Nephron (organoid): ENCODE measurements at regions not wholly inside any gene's neighbourhood (a gene's known extent, or its start where the extent isn't known, plus 50 kb on each side); places are given as distances from the start of the nearest gene placed in this dataset.

Experiments
- H3K27ac Mint-ChIP-seq, 3 experiments: 2 replicates each; pipeline ENCODE4 v1.8.0; 2020; ENCODE audit warnings: mixed read lengths in 3 of 3, mild to moderate bottlenecking in 2 of 3, moderate library complexity in 1 of 3
- H3K27me3 Mint-ChIP-seq: 2 replicates; pipeline ENCODE4 v1.8.0; 2021; ENCODE audit warnings: low read depth, mild to moderate bottlenecking, moderate library complexity, mixed read lengths
- H3K36me3 Mint-ChIP-seq: 2 replicates; pipeline ENCODE4 v1.8.0; 2020; ENCODE audit warnings: low read depth, mixed read lengths
- H3K4me1 Mint-ChIP-seq: 2 replicates; pipeline ENCODE4 v1.8.0; 2020; ENCODE audit warnings: mixed read lengths
- H3K4me3 Mint-ChIP-seq, 3 experiments: 2 replicates each; pipeline ENCODE4 v1.8.0; 2020; ENCODE audit warnings: mild to moderate bottlenecking in 3 of 3, mixed read lengths in 3 of 3, moderate library complexity in 2 of 3
- H3K9me3 Mint-ChIP-seq: 2 replicates; pipeline ENCODE4 v1.8.0; 2020; ENCODE audit warnings: mixed read lengths
- TF ChIP-seq, protein P1 (sequence below), 3 experiments: fragments of 200-600 bp; sonication (generic); IDR thresholded peaks; one replicate each; pipeline ENCODE4 v1.5.0; 2021; ENCODE audit warnings: antibody characterized with exemption in 3 of 3; ENCODE audit not compliant: unreplicated experiment in 3 of 3

DNA sequence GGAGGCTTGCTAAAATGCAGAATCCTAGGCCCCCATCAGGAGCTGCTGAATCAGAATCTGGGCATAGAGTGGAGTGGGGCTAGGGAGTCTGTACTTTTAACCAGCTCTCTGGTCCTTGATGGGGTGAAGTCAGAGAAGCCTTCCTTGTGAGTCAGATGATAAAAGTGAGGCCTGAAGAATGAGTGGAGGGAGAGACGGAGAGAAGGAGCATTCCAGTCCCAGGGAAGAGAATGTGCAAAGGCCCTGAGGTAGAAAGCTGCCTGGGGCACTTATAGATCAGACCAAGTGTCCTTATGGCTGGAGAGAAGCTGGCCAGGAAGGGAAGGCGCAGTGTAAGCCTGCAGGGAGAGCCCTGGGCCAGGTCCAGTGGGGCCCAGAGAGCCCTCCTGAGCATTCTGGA is 235.1 kb upstream of the NLRP1 start:
- peaks cover 34% of the 10 kb centered on the region for H3K4me1 Mint-ChIP-seq
- H3K27ac Mint-ChIP-seq = no peak overlapping the region
- TF ChIP-seq, protein P1, sequence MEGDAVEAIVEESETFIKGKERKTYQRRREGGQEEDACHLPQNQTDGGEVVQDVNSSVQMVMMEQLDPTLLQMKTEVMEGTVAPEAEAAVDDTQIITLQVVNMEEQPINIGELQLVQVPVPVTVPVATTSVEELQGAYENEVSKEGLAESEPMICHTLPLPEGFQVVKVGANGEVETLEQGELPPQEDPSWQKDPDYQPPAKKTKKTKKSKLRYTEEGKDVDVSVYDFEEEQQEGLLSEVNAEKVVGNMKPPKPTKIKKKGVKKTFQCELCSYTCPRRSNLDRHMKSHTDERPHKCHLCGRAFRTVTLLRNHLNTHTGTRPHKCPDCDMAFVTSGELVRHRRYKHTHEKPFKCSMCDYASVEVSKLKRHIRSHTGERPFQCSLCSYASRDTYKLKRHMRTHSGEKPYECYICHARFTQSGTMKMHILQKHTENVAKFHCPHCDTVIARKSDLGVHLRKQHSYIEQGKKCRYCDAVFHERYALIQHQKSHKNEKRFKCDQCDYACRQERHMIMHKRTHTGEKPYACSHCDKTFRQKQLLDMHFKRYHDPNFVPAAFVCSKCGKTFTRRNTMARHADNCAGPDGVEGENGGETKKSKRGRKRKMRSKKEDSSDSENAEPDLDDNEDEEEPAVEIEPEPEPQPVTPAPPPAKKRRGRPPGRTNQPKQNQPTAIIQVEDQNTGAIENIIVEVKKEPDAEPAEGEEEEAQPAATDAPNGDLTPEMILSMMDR (IDR thresholded peaks at IDR 0.05; ENCODE audit: unreplicated experiment in 3 of 3) = no peak
- H3K27me3 Mint-ChIP-seq = peaks cover 12% of the 10 kb centered on the region
- no peaks in the 10 kb centered on the region for H3K36me3 Mint-ChIP-seq
- H3K9me3 Mint-ChIP-seq = no peaks in the 10 kb centered on the region
- no peak overlapping the region for H3K4me3 Mint-ChIP-seq

DNA sequence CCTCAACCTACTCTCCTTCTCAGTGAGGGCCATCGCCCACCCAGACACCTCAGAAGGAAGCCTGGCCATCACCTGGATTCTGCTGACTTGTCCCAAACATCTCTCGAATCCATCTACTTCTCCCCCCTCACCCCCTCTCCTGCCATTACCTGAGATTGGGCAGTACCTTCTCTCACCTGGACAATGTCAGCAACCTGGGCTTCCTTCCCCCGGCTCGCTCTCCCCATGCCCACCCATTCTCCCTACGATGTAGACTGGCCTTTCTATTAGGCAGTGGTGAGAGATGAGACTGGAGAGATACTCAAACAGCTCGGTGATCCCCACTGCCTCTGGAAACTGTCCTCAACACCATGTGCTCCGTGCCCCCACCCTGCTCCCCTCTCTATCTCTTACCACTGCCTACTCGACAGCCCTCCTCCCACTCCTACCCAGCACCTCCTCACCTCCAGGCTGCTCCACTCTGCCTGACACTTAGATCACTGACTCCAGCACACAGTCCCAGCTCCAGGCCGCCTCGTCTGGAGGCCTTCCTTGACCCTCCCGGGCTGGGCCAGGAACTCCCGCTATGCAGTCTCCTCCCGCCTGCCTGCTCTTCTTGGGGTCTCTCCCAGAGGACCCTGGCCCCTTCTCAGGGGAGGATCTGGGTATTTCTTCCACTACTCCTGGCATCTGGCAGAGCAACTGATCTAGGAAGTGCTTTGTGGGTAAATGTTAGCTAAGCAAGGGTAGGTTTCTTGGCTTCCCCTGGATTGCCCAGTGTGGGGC is 235.8 kb upstream of the NLRP1 start:
- H3K27me3 Mint-ChIP-seq = peaks cover 12% of the 10 kb centered on the region
- H3K4me1 Mint-ChIP-seq = peaks cover 30% of the 10 kb centered on the region
- peak overlapping the region in 1 of 3 experiments; percentile 3 for H3K4me3 Mint-ChIP-seq
- TF ChIP-seq, protein P1 (IDR thresholded peaks at IDR 0.05; ENCODE audit: unreplicated experiment in 3 of 3) = no peak
- no peaks in the 10 kb centered on the region for H3K9me3 Mint-ChIP-seq
- H3K36me3 Mint-ChIP-seq = no peaks in the 10 kb centered on the region
- peak overlapping the region in 2 of 3 experiments; percentile 20 to 68 for H3K27ac Mint-ChIP-seq

DNA sequence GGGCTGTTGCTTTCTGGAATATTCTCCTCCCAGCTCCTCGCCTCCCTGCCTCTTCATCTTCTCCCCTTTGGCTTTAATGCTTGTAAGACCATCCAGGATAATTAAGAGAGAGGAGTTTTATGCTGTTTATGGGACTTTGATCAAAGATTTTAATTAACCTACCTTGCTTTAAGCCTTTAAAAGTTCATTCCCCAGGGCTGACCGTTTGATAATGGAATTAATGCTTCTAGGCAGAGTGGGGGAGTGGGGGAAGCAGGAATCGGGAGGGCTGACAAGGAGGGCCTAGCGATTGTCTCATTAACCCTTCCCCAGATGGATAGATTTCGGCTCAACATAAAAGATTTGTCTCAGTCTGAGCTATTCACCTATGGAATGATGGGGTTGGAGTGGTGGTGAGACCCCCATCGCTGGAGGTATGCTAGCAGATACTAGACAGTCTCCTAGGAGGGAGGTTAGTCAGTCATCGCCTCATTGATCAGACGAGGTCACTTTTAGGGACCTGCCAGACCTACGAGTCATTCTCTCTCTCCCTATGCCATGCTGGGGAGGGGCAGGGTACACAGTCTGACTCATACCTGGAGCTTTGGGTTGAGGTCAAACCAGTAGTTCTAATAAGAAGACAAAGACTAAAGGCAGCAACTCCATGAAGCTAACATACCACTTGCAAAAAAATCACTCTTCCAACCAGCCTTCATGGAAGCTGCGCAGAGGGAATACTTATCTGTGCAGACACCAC is 236.6 kb upstream of the NLRP1 start:
- no peak overlapping the region for H3K4me3 Mint-ChIP-seq
- no peaks in the 10 kb centered on the region for H3K9me3 Mint-ChIP-seq
- H3K36me3 Mint-ChIP-seq = no peaks in the 10 kb centered on the region
- H3K27me3 Mint-ChIP-seq = peaks cover 8% of the 10 kb centered on the region
- TF ChIP-seq, protein P1 (IDR thresholded peaks at IDR 0.05; ENCODE audit: unreplicated experiment in 3 of 3) = no peak
- H3K4me1 Mint-ChIP-seq = peaks cover 32% of the 10 kb centered on the region
- peak overlapping the region in 2 of 3 experiments; percentile 20 to 68 for H3K27ac Mint-ChIP-seq

DNA sequence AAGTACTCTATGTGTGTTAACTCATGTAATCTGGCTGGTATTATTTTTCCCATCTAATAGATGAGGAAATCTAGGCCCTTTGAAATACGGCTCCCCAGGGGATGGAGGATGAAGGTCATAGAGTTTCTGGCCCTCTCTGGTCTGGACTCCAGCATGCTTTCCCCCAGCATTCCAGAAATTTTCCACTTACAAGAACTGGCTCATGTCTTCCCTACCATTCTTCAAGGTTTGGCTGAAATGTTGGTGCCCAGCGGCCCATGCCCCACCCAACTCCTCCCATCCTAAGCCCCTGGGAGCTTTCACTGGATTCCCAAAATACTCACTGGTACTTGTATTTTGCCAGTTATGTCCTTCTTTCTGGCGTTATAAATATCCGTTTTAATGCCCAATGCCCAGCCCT is 237.5 kb upstream of the NLRP1 start:
- Mint-ChIP-seq H3K4me3 (no peak overlapping the region), H3K27me3 (peaks cover 7% of the 10 kb centered on the region), H3K36me3 (no peaks in the 10 kb centered on the region), H3K9me3 (peaks cover under 1% of the 10 kb centered on the region), H3K4me1 (peaks cover 25% of the 10 kb centered on the region), H3K27ac (no peak overlapping the region)
- TF ChIP-seq, protein P1 (IDR thresholded peaks at IDR 0.05; ENCODE audit: unreplicated experiment in 3 of 3) = no peak

DNA sequence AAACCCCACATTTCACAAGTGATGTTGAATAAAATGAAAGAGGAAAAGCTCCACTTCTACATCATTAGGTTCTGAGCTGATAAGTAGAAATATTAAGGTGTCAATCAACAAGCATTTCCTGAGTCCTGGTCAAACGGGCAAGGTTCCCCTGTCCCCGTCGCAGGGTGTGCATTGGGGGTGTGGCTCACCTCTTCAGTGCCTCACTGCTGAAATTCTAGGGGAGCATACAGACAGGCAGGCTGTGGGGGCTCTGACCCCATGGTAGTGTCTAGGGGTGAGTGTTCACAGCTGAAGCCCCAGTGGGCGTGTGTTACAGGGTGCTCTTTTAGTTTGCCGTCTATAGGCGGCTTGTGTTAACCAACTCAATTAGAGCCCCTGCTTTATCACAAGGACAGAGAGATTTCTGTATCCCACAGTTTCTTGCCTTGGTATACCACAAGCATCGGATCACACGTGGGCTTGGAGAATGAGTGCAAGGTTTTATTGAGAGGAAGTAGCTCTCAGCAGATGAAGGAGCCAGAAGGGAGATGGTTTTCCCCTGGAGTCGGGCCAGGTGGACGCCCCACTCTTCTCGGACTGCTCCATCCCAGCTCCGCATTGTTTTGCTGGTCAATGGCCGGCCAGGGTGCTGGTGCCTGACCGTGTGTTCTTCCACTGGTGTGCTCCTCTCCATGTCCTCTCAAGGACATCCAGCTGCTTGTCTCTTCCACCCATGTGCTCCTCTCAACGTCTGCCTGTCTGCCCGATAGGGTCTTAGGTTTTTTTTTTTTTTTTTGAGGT is 238.2 kb upstream of the NLRP1 start:
- Mint-ChIP-seq H3K27ac (no peak overlapping the region), H3K36me3 (no peaks in the 10 kb centered on the region), H3K27me3 (peaks cover 7% of the 10 kb centered on the region), H3K4me3 (no peak overlapping the region), H3K9me3 (peaks cover 6% of the 10 kb centered on the region), H3K4me1 (peaks cover 22% of the 10 kb centered on the region)
- TF ChIP-seq, protein P1 (IDR thresholded peaks at IDR 0.05; ENCODE audit: unreplicated experiment in 3 of 3) = no peak
